ENCODE measurements at regions not wholly inside any gene's neighbourhood (a gene's known extent, or its start where the extent isn't known, plus 50 kb on each side); places are given as distances from the start of the nearest gene placed in this dataset.

- TF ChIP-seq CTCF (IDR thresholded peaks at IDR 0.05; ENCODE audit: low read depth, low read length, poor library complexity, severe bottlenecking), result no peak
- TF ChIP-seq EZH2phosphoT487 (IDR thresholded peaks at IDR 0.05; ENCODE audit: borderline replicate concordance, low read length), result no peak
Observed at GRCh38 chr11:81070948-81071347, 1630.1 kb upstream of the TENM4 start.
